AG04449 (cell line): ENCODE measurements at regions not wholly inside any gene's neighbourhood (a gene's known extent, or its start where the extent isn't known, plus 50 kb on each side); places are given as distances from the start of the nearest gene placed in this dataset.

Experiments used
- CTCF ChIA-PET: fragments of 350-600 bp; formaldehyde crosslinking; extraction: SDS; loops from one replicate; lab custom pipeline; 2021; ENCODE audit warnings: antibody characterized with exemption; lab: Yijun Ruan, JAX
- POLR2A ChIA-PET: fragments of 400-600, 350-600 bp; formaldehyde crosslinking; extraction: SDS; loops from one replicate; lab custom pipeline; 2020; ENCODE audit warnings: antibody characterized with exemption, inconsistent platforms; lab: Yijun Ruan, JAX
- DNase-seq: peaks from one replicate; pipeline ENCODE4 v3.0.0-alpha.2; 2010; ENCODE audit warnings: low read depth, low spot score
- H3K4me3 ChIP-seq: 2 replicates; pipeline ENCODE4 v1.5.1; 2011; ENCODE audit warnings: low read depth, mild to moderate bottlenecking, control low read depth, low read length
- CTCF ChIP-seq: IDR thresholded peaks from one replicate; pipeline ENCODE4 v1.5.1; 2011; ENCODE audit warnings: mild to moderate bottlenecking, moderate library complexity, low read length, control low read depth, inconsistent platforms; ENCODE audit not compliant: insufficient read depth; ENCODE audit errors: missing control alignments

- no peak for DNase-seq
- POLR2A ChIA-PET = no interaction called here
- CTCF ChIA-PET = no interaction called here
- no peak for TF ChIP-seq CTCF
- no peak overlapping the region for H3K4me3 ChIP-seq
These were observed 634.0 kb upstream of the TENM4 start for GRCh38 chr11:80074837-80075236.

GRCh38 chr11:80066291-80066690, 625.5 kb upstream of the TENM4 start:
- H3K4me3 ChIP-seq = no peak overlapping the region
- no peak for TF ChIP-seq CTCF
- DNase-seq = no peak
- POLR2A ChIA-PET = interaction anchor here (0.6 kb wide), 1 partner anchor 332 kb away, joined by 3 read pairs; no protein-coding TSS in a partner anchor
- CTCF ChIA-PET = no interaction called here

GRCh38 chr11:80065086-80065485, 624.3 kb upstream of the TENM4 start:
- DNase-seq = no peak
- no peak overlapping the region for H3K4me3 ChIP-seq
- ChIA-PET POLR2A (no interaction called here), CTCF (no interaction called here)
- TF ChIP-seq CTCF = no peak

GRCh38 chr11:80061056-80061455, 620.2 kb upstream of the TENM4 start:
- ChIA-PET POLR2A (no interaction called here), CTCF (interaction anchor here (1.4 kb wide), 1 partner anchor 11 kb away, joined by 3 read pairs; no protein-coding TSS in a partner anchor)
- no peak for DNase-seq
- no peak overlapping the region for H3K4me3 ChIP-seq
- TF ChIP-seq CTCF = no peak

- no peak overlapping the region for H3K4me3 ChIP-seq
- ChIA-PET POLR2A (no interaction called here), CTCF (no interaction called here)
- no peak for DNase-seq
- TF ChIP-seq CTCF = no peak
These were observed 613.8 kb upstream of the TENM4 start for GRCh38 chr11:80054582-80055165.

GRCh38 chr11:80048513-80048912, 607.7 kb upstream of the TENM4 start:
- ChIA-PET POLR2A (no interaction called here), CTCF (no interaction called here)
- DNase-seq = no peak
- no peak overlapping the region for H3K4me3 ChIP-seq
- no peak for TF ChIP-seq CTCF
